H1 (cell line): ENCODE measurements at regions not wholly inside any gene's neighbourhood (a gene's known extent, or its start where the extent isn't known, plus 50 kb on each side); places are given as distances from the start of the nearest gene placed in this dataset.

Source experiments
- CREB1 ChIP-seq: IDR thresholded peaks from 2 replicates; pipeline ENCODE4 v1.6.1; 2012; ENCODE audit warnings: inconsistent platforms
- CTCF ChIP-seq, 3 experiments: IDR thresholded peaks; 1 replicate in 2 of 3; 2 replicates in 1 of 3; pipeline versions ENCODE4 v1.5.1 to v1.6.1; 2011; ENCODE audit warnings: low read length in 3 of 3, mild to moderate bottlenecking in 3 of 3, inconsistent platforms in 2 of 3, low read depth in 1 of 3, moderate library complexity in 1 of 3; ENCODE audit not compliant: insufficient read depth in 1 of 3; ENCODE audit errors: control extremely low read depth in 1 of 3
- EP300 ChIP-seq, 2 experiments: IDR thresholded peaks; 1 replicate in 1 of 2; 2 replicates in 1 of 2; pipeline ENCODE4 v1.6.1; 2011 to 2012; ENCODE audit warnings: low read depth in 2 of 2, low read length in 2 of 2, mild to moderate bottlenecking in 2 of 2, borderline replicate concordance in 1 of 2, inconsistent platforms in 1 of 2, moderate library complexity in 1 of 2
- GTF2F1 ChIP-seq: IDR thresholded peaks from 2 replicates; pipeline ENCODE4 v1.6.1; 2012; ENCODE audit warnings: low read depth, low read length, improper control_type of control experiment, borderline replicate concordance
- KDM1A ChIP-seq: fragments of 200-600, 300-600 bp; sonication (generic); IDR thresholded peaks from 2 replicates; pipeline ENCODE4 v1.7.1; 2016; ENCODE audit warnings: mild to moderate bottlenecking, low read length, borderline replicate concordance
- SIX5 ChIP-seq: IDR thresholded peaks from 2 replicates; pipeline ENCODE4 v1.6.1; 2011; ENCODE audit warnings: mild to moderate bottlenecking, low read depth, low read length
- TAF7 ChIP-seq: optimal IDR thresholded peaks from 2 replicates; pipeline ENCODE3; 2011; ENCODE audit warnings: low read depth, mild to moderate bottlenecking, inconsistent platforms, low read length, moderate library complexity, borderline replicate concordance
- TCF12 ChIP-seq: IDR thresholded peaks from 2 replicates; pipeline ENCODE4 v1.6.1; 2011; ENCODE audit warnings: low read depth, mild to moderate bottlenecking, low read length
- TF ChIP-seq, protein P1 (sequence below): fragments of 300-600 bp; sonication (generic); IDR thresholded peaks from 2 replicates; pipeline ENCODE4 v1.7.1; 2012; ENCODE audit warnings: low read length, moderate library complexity, mild to moderate bottlenecking, inconsistent platforms; ENCODE audit not compliant: insufficient replicate concordance

GRCh38 chr22:22986640-22987039 lies 83.7 kb upstream of the GNAZ start (continued):
- TF ChIP-seq, protein P1, sequence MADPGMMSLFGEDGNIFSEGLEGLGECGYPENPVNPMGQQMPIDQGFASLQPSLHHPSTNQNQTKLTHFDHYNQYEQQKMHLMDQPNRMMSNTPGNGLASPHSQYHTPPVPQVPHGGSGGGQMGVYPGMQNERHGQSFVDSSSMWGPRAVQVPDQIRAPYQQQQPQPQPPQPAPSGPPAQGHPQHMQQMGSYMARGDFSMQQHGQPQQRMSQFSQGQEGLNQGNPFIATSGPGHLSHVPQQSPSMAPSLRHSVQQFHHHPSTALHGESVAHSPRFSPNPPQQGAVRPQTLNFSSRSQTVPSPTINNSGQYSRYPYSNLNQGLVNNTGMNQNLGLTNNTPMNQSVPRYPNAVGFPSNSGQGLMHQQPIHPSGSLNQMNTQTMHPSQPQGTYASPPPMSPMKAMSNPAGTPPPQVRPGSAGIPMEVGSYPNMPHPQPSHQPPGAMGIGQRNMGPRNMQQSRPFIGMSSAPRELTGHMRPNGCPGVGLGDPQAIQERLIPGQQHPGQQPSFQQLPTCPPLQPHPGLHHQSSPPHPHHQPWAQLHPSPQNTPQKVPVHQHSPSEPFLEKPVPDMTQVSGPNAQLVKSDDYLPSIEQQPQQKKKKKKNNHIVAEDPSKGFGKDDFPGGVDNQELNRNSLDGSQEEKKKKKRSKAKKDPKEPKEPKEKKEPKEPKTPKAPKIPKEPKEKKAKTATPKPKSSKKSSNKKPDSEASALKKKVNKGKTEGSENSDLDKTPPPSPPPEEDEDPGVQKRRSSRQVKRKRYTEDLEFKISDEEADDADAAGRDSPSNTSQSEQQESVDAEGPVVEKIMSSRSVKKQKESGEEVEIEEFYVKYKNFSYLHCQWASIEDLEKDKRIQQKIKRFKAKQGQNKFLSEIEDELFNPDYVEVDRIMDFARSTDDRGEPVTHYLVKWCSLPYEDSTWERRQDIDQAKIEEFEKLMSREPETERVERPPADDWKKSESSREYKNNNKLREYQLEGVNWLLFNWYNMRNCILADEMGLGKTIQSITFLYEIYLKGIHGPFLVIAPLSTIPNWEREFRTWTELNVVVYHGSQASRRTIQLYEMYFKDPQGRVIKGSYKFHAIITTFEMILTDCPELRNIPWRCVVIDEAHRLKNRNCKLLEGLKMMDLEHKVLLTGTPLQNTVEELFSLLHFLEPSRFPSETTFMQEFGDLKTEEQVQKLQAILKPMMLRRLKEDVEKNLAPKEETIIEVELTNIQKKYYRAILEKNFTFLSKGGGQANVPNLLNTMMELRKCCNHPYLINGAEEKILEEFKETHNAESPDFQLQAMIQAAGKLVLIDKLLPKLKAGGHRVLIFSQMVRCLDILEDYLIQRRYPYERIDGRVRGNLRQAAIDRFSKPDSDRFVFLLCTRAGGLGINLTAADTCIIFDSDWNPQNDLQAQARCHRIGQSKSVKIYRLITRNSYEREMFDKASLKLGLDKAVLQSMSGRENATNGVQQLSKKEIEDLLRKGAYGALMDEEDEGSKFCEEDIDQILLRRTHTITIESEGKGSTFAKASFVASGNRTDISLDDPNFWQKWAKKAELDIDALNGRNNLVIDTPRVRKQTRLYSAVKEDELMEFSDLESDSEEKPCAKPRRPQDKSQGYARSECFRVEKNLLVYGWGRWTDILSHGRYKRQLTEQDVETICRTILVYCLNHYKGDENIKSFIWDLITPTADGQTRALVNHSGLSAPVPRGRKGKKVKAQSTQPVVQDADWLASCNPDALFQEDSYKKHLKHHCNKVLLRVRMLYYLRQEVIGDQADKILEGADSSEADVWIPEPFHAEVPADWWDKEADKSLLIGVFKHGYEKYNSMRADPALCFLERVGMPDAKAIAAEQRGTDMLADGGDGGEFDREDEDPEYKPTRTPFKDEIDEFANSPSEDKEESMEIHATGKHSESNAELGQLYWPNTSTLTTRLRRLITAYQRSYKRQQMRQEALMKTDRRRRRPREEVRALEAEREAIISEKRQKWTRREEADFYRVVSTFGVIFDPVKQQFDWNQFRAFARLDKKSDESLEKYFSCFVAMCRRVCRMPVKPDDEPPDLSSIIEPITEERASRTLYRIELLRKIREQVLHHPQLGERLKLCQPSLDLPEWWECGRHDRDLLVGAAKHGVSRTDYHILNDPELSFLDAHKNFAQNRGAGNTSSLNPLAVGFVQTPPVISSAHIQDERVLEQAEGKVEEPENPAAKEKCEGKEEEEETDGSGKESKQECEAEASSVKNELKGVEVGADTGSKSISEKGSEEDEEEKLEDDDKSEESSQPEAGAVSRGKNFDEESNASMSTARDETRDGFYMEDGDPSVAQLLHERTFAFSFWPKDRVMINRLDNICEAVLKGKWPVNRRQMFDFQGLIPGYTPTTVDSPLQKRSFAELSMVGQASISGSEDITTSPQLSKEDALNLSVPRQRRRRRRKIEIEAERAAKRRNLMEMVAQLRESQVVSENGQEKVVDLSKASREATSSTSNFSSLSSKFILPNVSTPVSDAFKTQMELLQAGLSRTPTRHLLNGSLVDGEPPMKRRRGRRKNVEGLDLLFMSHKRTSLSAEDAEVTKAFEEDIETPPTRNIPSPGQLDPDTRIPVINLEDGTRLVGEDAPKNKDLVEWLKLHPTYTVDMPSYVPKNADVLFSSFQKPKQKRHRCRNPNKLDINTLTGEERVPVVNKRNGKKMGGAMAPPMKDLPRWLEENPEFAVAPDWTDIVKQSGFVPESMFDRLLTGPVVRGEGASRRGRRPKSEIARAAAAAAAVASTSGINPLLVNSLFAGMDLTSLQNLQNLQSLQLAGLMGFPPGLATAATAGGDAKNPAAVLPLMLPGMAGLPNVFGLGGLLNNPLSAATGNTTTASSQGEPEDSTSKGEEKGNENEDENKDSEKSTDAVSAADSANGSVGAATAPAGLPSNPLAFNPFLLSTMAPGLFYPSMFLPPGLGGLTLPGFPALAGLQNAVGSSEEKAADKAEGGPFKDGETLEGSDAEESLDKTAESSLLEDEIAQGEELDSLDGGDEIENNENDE, result no peak
- TF ChIP-seq SIX5 (no peak), GTF2F1 (no peak), TCF12 (no peak), CREB1 (no peak), EP300 (IDR thresholded peaks at IDR 0.05; ENCODE audit: borderline replicate concordance in 1 of 2, low read depth in 2 of 2, low read length in 2 of 2) (no peak), TAF7 (no peak), KDM1A (no peak), CTCF (IDR thresholded peaks at IDR 0.05; ENCODE audit: control extremely low read depth in 1 of 3, insufficient read depth in 1 of 3, low read depth in 1 of 3, low read length in 3 of 3) (no peak)
